ENCODE measurements at regions not wholly inside any gene's neighbourhood (a gene's known extent, or its start where the extent isn't known, plus 50 kb on each side); places are given as distances from the start of the nearest gene placed in this dataset.

DNA sequence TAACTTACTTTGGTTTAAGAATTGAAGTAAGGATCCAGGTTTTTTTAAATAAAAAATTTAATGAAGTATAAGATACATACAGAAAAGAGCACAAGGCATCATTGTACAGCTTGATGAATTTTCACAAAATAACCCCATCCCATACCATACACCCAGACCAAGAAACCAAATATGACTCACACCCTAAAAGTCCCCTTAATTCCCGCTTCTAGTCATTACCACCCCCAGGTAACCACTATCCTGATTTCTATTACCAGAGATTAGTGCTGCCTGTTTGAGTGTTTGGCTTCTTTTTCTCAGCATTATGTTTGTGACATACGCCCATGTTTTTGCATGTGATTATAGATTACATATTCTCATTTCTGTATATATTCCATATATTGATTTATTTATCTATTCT is 98.5 kb upstream of the HIVEP3 start (continued):
- TF ChIP-seq ESRRA (IDR thresholded peaks at IDR 0.05; ENCODE audit: low read length) (no peak), EED (IDR thresholded peaks at IDR 0.05; ENCODE audit: low read depth) (peak; percentile 72), CREM (IDR thresholded peaks at IDR 0.05; ENCODE audit: low read depth) (peak; percentile 42; the same call in 1 of the 2 replicates), MTA3 (IDR thresholded peaks at IDR 0.05; ENCODE audit: borderline replicate concordance, low read length) (0 out of 2 replicates have a peak, but pooled peaks have one; percentile 27), BMI1 (IDR thresholded peaks at IDR 0.05; ENCODE audit: borderline replicate concordance) (peak; percentile 42; the same call in 1 of the 2 replicates), NFYA (IDR thresholded peaks at IDR 0.05; ENCODE audit: borderline replicate concordance, low read depth, low read length) (no peak), JUNB (IDR thresholded peaks at IDR 0.05) (peak; percentile 92), FOXM1 (IDR thresholded peaks at IDR 0.05; ENCODE audit: low read depth, low read length) (peak; percentile 57; the same call in 1 of the 2 replicates), CHD2 (IDR thresholded peaks at IDR 0.05; ENCODE audit: borderline replicate concordance, low read depth, low read length) (no peak), MYB (IDR thresholded peaks at IDR 0.05; ENCODE audit: borderline replicate concordance, low read depth, low read length) (no peak), CREB1 (IDR thresholded peaks at IDR 0.05; ENCODE audit: low read depth) (0 out of 2 replicates have a peak, but pooled peaks have one; percentile 16), KAT2A (conservative IDR thresholded peaks at IDR 0.05; ENCODE audit: control insufficient read depth, low read depth, low read length) (no peak), BCL11A (IDR thresholded peaks at IDR 0.05; ENCODE audit: low read depth, low read length) (peak; percentile 90), FOXK2 (IDR thresholded peaks at IDR 0.05) (no peak)
- TF ChIP-seq, protein P1, sequence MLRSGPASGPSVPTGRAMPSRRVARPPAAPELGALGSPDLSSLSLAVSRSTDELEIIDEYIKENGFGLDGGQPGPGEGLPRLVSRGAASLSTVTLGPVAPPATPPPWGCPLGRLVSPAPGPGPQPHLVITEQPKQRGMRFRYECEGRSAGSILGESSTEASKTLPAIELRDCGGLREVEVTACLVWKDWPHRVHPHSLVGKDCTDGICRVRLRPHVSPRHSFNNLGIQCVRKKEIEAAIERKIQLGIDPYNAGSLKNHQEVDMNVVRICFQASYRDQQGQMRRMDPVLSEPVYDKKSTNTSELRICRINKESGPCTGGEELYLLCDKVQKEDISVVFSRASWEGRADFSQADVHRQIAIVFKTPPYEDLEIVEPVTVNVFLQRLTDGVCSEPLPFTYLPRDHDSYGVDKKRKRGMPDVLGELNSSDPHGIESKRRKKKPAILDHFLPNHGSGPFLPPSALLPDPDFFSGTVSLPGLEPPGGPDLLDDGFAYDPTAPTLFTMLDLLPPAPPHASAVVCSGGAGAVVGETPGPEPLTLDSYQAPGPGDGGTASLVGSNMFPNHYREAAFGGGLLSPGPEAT (IDR thresholded peaks at IDR 0.05; ENCODE audit: low read depth), result peak; percentile 94
- TF ChIP-seq, protein P2, sequence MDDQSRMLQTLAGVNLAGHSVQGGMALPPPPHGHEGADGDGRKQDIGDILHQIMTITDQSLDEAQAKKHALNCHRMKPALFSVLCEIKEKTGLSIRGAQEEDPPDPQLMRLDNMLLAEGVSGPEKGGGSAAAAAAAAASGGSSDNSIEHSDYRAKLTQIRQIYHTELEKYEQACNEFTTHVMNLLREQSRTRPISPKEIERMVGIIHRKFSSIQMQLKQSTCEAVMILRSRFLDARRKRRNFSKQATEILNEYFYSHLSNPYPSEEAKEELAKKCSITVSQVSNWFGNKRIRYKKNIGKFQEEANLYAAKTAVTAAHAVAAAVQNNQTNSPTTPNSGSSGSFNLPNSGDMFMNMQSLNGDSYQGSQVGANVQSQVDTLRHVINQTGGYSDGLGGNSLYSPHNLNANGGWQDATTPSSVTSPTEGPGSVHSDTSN (IDR thresholded peaks at IDR 0.05; ENCODE audit: insufficient replicate concordance, low read depth, low read length), result no peak
- TF ChIP-seq, protein P3, sequence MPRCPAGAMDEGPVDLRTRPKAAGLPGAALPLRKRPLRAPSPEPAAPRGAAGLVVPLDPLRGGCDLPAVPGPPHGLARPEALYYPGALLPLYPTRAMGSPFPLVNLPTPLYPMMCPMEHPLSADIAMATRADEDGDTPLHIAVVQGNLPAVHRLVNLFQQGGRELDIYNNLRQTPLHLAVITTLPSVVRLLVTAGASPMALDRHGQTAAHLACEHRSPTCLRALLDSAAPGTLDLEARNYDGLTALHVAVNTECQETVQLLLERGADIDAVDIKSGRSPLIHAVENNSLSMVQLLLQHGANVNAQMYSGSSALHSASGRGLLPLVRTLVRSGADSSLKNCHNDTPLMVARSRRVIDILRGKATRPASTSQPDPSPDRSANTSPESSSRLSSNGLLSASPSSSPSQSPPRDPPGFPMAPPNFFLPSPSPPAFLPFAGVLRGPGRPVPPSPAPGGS (IDR thresholded peaks at IDR 0.05; ENCODE audit: borderline replicate concordance, insufficient read depth, low read depth, low read length, poor library complexity, severe bottlenecking), result no peak

All from GM12878 (cell line).